BE2C (cell line): ENCODE measurements at regions not wholly inside any gene's neighbourhood (a gene's known extent, or its start where the extent isn't known, plus 50 kb on each side); places are given as distances from the start of the nearest gene placed in this dataset.

Experiments
- DNase-seq: peaks from one replicate; pipeline ENCODE4 v3.0.0-alpha.2; 2020
- H3K27me3 ChIP-seq: fragments of 250-450 bp; sonication (Bioruptor Pico); 2 replicates; pipeline ENCODE4 v1.5.1; 2020; ENCODE audit warnings: mild to moderate bottlenecking
- H3K36me3 ChIP-seq: fragments of 250-450 bp; sonication (Bioruptor Pico); 2 replicates; pipeline ENCODE4 v1.5.1; 2020; ENCODE audit warnings: mild to moderate bottlenecking
- H3K4me1 ChIP-seq: fragments of 250-450 bp; sonication (Bioruptor Pico); 2 replicates; pipeline ENCODE4 v1.5.1; 2020
- H3K4me3 ChIP-seq: 2 replicates; pipeline ENCODE4 v1.5.1; 2011; ENCODE audit warnings: low read depth, low read length
- H3K9me3 ChIP-seq: fragments of 250-450 bp; sonication (Bioruptor Pico); 2 replicates; pipeline ENCODE4 v1.5.1; 2020
- CTCF ChIP-seq: IDR thresholded peaks from 2 replicates; pipeline ENCODE4 v1.5.1; 2012; ENCODE audit warnings: mild to moderate bottlenecking, low read depth, low read length

GRCh38 chr3:73228000-73228399, 166.5 kb downstream of the EBLN2 start:
- Histone ChIP-seq H3K9me3 (no peaks in the 10 kb centered on the region), H3K4me3 (no peak overlapping the region), H3K36me3 (no peaks in the 10 kb centered on the region), H3K27me3 (no peaks in the 10 kb centered on the region), H3K4me1 (peaks cover 2% of the 10 kb centered on the region; the same call in 1 of the 2 replicates)
- DNase-seq: no peak
- TF ChIP-seq CTCF: no peak

GRCh38 chr3:73228437-73228836, 167.0 kb downstream of the EBLN2 start:
- peaks cover 2% of the 10 kb centered on the region; the same call in 1 of the 2 replicates for H3K4me1 ChIP-seq
- no peak for TF ChIP-seq CTCF
- no peaks in the 10 kb centered on the region for H3K36me3 ChIP-seq
- DNase-seq: peak; percentile 20
- 0 out of 2 replicates have a peak overlapping the region, but pooled peaks have one; percentile 1 for H3K4me3 ChIP-seq
- H3K9me3 ChIP-seq: no peaks in the 10 kb centered on the region
- H3K27me3 ChIP-seq: no peaks in the 10 kb centered on the region

- peaks cover 2% of the 10 kb centered on the region; the same call in 1 of the 2 replicates for H3K4me1 ChIP-seq
- no peaks in the 10 kb centered on the region for H3K36me3 ChIP-seq
- TF ChIP-seq CTCF: no peak
- H3K4me3 ChIP-seq: 0 out of 2 replicates have a peak overlapping the region, but pooled peaks have one; percentile 1
- peak; percentile 27 for DNase-seq
- no peaks in the 10 kb centered on the region for H3K9me3 ChIP-seq
- H3K27me3 ChIP-seq: no peaks in the 10 kb centered on the region
Observed at GRCh38 chr3:73228959-73229358, 167.5 kb downstream of the EBLN2 start.

GRCh38 chr3:73234354-73235014, 173.0 kb downstream of the EBLN2 start:
- Histone ChIP-seq H3K4me3 (no peak overlapping the region), H3K27me3 (no peaks in the 10 kb centered on the region), H3K9me3 (no peaks in the 10 kb centered on the region; the same call in 1 of the 2 replicates), H3K36me3 (no peaks in the 10 kb centered on the region), H3K4me1 (no peaks in the 10 kb centered on the region; the same call in 1 of the 2 replicates)
- TF ChIP-seq CTCF: no peak
- no peak for DNase-seq

GRCh38 chr3:73235768-73236167, 174.3 kb downstream of the EBLN2 start:
- no peaks in the 10 kb centered on the region for H3K4me1 ChIP-seq
- no peaks in the 10 kb centered on the region for H3K36me3 ChIP-seq
- H3K27me3 ChIP-seq: no peaks in the 10 kb centered on the region
- no peak for TF ChIP-seq CTCF
- no peaks in the 10 kb centered on the region; the same call in 1 of the 2 replicates for H3K9me3 ChIP-seq
- H3K4me3 ChIP-seq: no peak overlapping the region
- DNase-seq: no peak

- no peak for TF ChIP-seq CTCF
- DNase-seq: no peak
- Histone ChIP-seq H3K27me3 (no peaks in the 10 kb centered on the region), H3K36me3 (no peaks in the 10 kb centered on the region), H3K9me3 (no peaks in the 10 kb centered on the region; the same call in 1 of the 2 replicates), H3K4me3 (no peak overlapping the region), H3K4me1 (no peaks in the 10 kb centered on the region)
Observed at GRCh38 chr3:73236867-73237266, 175.4 kb downstream of the EBLN2 start.
